ENCODE measurements at regions not wholly inside any gene's neighbourhood (a gene's known extent, or its start where the extent isn't known, plus 50 kb on each side); places are given as distances from the start of the nearest gene placed in this dataset.

- no peak for TF ChIP-seq CTCF (IDR thresholded peaks at IDR 0.05)
- H3K9me3 Mint-ChIP-seq: no peaks in the 10 kb centered on the region
Observed at GRCh38 chr13:108096301-108096915, 118.9 kb downstream of the LIG4 start.

GRCh38 chr13:108095036-108095435, 120.3 kb downstream of the LIG4 start:
- Histone ChIP-seq H3K4me1 (ENCODE audit: insufficient read depth, low read length) (no peaks in the 10 kb centered on the region), H3K9me3 (ENCODE audit: control insufficient read depth in 1 of 2, insufficient read depth in 1 of 2, low read length in 2 of 2) (no peaks in the 10 kb centered on the region), H3K36me3 (ENCODE audit: insufficient read depth, low read length) (no peaks in the 10 kb centered on the region), H3K4me3 (ENCODE audit: low read length) (no peak overlapping the region), H3K27ac (ENCODE audit: low read depth in 1 of 2, low read length in 2 of 2) (no peak overlapping the region), H3K27me3 (ENCODE audit: control insufficient read depth in 1 of 2, insufficient read depth in 2 of 2, low read length in 2 of 2) (no peaks in the 10 kb centered on the region)
- TF ChIP-seq CTCF (IDR thresholded peaks at IDR 0.05): no peak
- ATAC-seq (ENCODE audit: poor library complexity): no peak
- Mint-ChIP-seq H3K27ac (peak overlapping the region; percentile 22), H3K9me3 (no peaks in the 10 kb centered on the region), H3K4me1 (ENCODE audit: low read depth) (peaks cover 12% of the 10 kb centered on the region), H3K4me3 (no peak overlapping the region), H3K27me3 (peaks cover 12% of the 10 kb centered on the region), H3K36me3 (ENCODE audit: low read depth) (no peaks in the 10 kb centered on the region)
- no peak for DNase-seq
- intact Hi-C loops (cut with DNase I, micrococcal nuclease): no loop called here
- CTCF ChIA-PET: no interaction called here
- POLR2A ChIA-PET: no interaction called here

More at GRCh38 chr13:108096301-108096915, 118.9 kb downstream of the LIG4 start:
- peaks cover 12% of the 10 kb centered on the region for H3K4me1 Mint-ChIP-seq (ENCODE audit: low read depth)
- no peak overlapping the region for H3K27ac ChIP-seq (ENCODE audit: low read depth in 1 of 2, low read length in 2 of 2)
- no peak overlapping the region for H3K4me3 ChIP-seq (ENCODE audit: low read length)
- intact Hi-C loops (cut with DNase I, micrococcal nuclease): no loop called here
- no peak overlapping the region for H3K4me3 Mint-ChIP-seq
- no peaks in the 10 kb centered on the region for H3K36me3 ChIP-seq (ENCODE audit: insufficient read depth, low read length)
- no peaks in the 10 kb centered on the region for H3K27me3 ChIP-seq (ENCODE audit: control insufficient read depth in 1 of 2, insufficient read depth in 2 of 2, low read length in 2 of 2)
- no peak overlapping the region for H3K27ac Mint-ChIP-seq
- H3K4me1 ChIP-seq (ENCODE audit: insufficient read depth, low read length): no peaks in the 10 kb centered on the region
- H3K27me3 Mint-ChIP-seq: peaks cover 16% of the 10 kb centered on the region
- ChIA-PET CTCF (interaction anchor here (1.4 kb wide), 1 partner anchor 13 kb away, joined by 3 read pairs; no protein-coding TSS in a partner anchor), POLR2A (no interaction called here)
- no peaks in the 10 kb centered on the region for H3K36me3 Mint-ChIP-seq (ENCODE audit: low read depth)
- no peak for DNase-seq
- no peaks in the 10 kb centered on the region for H3K9me3 ChIP-seq (ENCODE audit: control insufficient read depth in 1 of 2, insufficient read depth in 1 of 2, low read length in 2 of 2)
- ATAC-seq (ENCODE audit: poor library complexity): no peak

GRCh38 chr13:108093616-108094015, 121.7 kb downstream of the LIG4 start:
- H3K9me3 Mint-ChIP-seq: no peaks in the 10 kb centered on the region
- H3K27ac Mint-ChIP-seq: no peak overlapping the region
- no peak for DNase-seq
- peaks cover 12% of the 10 kb centered on the region for H3K4me1 Mint-ChIP-seq (ENCODE audit: low read depth)
- peaks cover 11% of the 10 kb centered on the region for H3K27me3 Mint-ChIP-seq
- Histone ChIP-seq H3K27me3 (ENCODE audit: control insufficient read depth in 1 of 2, insufficient read depth in 2 of 2, low read length in 2 of 2) (no peaks in the 10 kb centered on the region), H3K4me3 (ENCODE audit: low read length) (no peak overlapping the region), H3K36me3 (ENCODE audit: insufficient read depth, low read length) (no peaks in the 10 kb centered on the region), H3K4me1 (ENCODE audit: insufficient read depth, low read length) (no peaks in the 10 kb centered on the region), H3K9me3 (ENCODE audit: control insufficient read depth in 1 of 2, insufficient read depth in 1 of 2, low read length in 2 of 2) (no peaks in the 10 kb centered on the region), H3K27ac (ENCODE audit: low read depth in 1 of 2, low read length in 2 of 2) (no peak overlapping the region)
- intact Hi-C loops (cut with DNase I, micrococcal nuclease): no loop called here
- no peaks in the 10 kb centered on the region for H3K36me3 Mint-ChIP-seq (ENCODE audit: low read depth)
- TF ChIP-seq CTCF (IDR thresholded peaks at IDR 0.05): no peak
- ATAC-seq (ENCODE audit: poor library complexity): no peak
- ChIA-PET POLR2A (no interaction called here), CTCF (no interaction called here)
- no peak overlapping the region for H3K4me3 Mint-ChIP-seq

Measured in CD4-positive, alpha-beta T cell (primary cell).